ENCODE measurements at regions not wholly inside any gene's neighbourhood (a gene's known extent, or its start where the extent isn't known, plus 50 kb on each side); places are given as distances from the start of the nearest gene placed in this dataset.

DNA sequence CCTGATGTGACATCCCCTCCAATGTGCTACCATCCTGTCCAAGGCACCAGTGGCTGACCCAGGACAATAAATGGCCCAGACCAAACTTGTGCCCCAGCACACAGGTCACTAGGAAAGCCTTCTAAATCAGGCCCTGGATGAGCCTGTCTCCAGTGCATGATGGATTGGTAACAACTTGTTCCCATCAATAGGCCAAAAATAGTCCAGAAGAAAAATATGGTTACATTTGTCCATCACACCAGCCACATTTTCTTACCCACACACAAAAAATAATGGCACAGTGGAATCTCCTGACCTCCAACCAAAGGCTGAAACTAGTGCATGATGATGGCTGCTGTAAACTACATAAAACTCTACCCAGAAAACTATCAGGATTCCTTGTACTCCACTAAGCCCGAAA, 228.4 kb downstream of the SPTSSA start:
- no peak overlapping the region for H3K27ac ChIP-seq (ENCODE audit: low read depth, low read length)
- CTCF ChIA-PET: no interaction called here
- no peak overlapping the region for H3K4me3 ChIP-seq (ENCODE audit: low read length)
- H3K9me3 ChIP-seq (ENCODE audit: low read length): no peaks in the 10 kb centered on the region
- Mint-ChIP-seq H3K27ac (no peak overlapping the region), H3K4me1 (no peaks in the 10 kb centered on the region), H3K36me3 (no peaks in the 10 kb centered on the region), H3K27me3 (peaks cover 2 to 4% of the 10 kb centered on the region in 2 donors), H3K4me3 (no peak overlapping the region), H3K9me3 (peaks cover 0 to 2% (median 0%) of the 10 kb centered on the region in 5 donors)
- H3K27me3 ChIP-seq (ENCODE audit: insufficient read depth, low read length, poor library complexity, severe bottlenecking): no peaks in the 10 kb centered on the region
- H3K4me1 ChIP-seq (ENCODE audit: insufficient read depth, low read length): no peaks in the 10 kb centered on the region
- POLR2A ChIA-PET: no interaction called here
- H3K36me3 ChIP-seq (ENCODE audit: insufficient read depth, low read length): no peaks in the 10 kb centered on the region
- no peak for DNase-seq

DNA sequence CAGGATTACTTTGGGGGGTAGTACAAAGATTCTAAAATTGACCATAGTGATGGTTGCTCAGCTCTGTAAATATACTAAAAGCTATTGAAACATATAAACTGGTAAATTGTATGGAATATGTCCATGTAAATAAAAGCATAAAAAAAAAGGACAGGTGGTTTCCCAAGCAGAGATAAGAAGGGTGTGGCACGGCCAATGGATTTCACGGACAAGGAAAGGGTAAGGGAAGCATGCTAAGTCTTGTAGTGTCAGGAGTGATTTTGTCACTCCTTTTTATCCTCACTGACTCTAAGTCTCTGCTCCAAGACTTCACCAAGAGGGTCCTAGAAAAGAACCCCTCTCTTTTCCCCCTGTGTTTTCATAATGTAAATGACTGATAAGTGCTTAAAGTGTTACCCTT, 229.2 kb downstream of the SPTSSA start:
- no peak overlapping the region for H3K4me3 Mint-ChIP-seq
- ChIA-PET CTCF (no interaction called here), POLR2A (no interaction called here)

GRCh38 chr14:34231626-34232025, 230.4 kb downstream of the SPTSSA start:
- Mint-ChIP-seq H3K27me3 (peaks cover 2 to 3% of the 10 kb centered on the region in 2 donors), H3K4me1 (peaks cover 0 to 6% (median 3%) of the 10 kb centered on the region in 3 donors), H3K4me3 (no peak overlapping the region), H3K27ac (no peak overlapping the region), H3K36me3 (no peaks in the 10 kb centered on the region), H3K9me3 (peaks cover 0 to 2% (median 0%) of the 10 kb centered on the region in 5 donors)
- Histone ChIP-seq H3K36me3 (ENCODE audit: insufficient read depth, low read length) (no peaks in the 10 kb centered on the region), H3K27me3 (ENCODE audit: insufficient read depth, low read length, poor library complexity, severe bottlenecking) (no peaks in the 10 kb centered on the region), H3K27ac (ENCODE audit: low read depth, low read length) (no peak overlapping the region), H3K9me3 (ENCODE audit: low read length) (no peaks in the 10 kb centered on the region), H3K4me1 (ENCODE audit: insufficient read depth, low read length) (no peaks in the 10 kb centered on the region), H3K4me3 (ENCODE audit: low read length) (no peak overlapping the region)
- POLR2A ChIA-PET: no interaction called here
- CTCF ChIA-PET: no interaction called here
- no peak for DNase-seq

More for the DNA sequence above, 229.2 kb downstream of the SPTSSA start:
- Histone ChIP-seq H3K9me3 (ENCODE audit: low read length) (no peaks in the 10 kb centered on the region), H3K36me3 (ENCODE audit: insufficient read depth, low read length) (no peaks in the 10 kb centered on the region), H3K4me1 (ENCODE audit: insufficient read depth, low read length) (no peaks in the 10 kb centered on the region), H3K27ac (ENCODE audit: low read depth, low read length) (no peak overlapping the region), H3K27me3 (ENCODE audit: insufficient read depth, low read length, poor library complexity, severe bottlenecking) (no peaks in the 10 kb centered on the region), H3K4me3 (ENCODE audit: low read length) (no peak overlapping the region)
- Mint-ChIP-seq H3K9me3 (peaks cover 0 to 2% (median 0%) of the 10 kb centered on the region in 5 donors), H3K27me3 (peaks cover 3 to 4% of the 10 kb centered on the region in 2 donors), H3K27ac (no peak overlapping the region), H3K4me1 (peaks cover 0 to 3% (median 2%) of the 10 kb centered on the region in 3 donors), H3K36me3 (no peaks in the 10 kb centered on the region)
- no peak for DNase-seq

DNA sequence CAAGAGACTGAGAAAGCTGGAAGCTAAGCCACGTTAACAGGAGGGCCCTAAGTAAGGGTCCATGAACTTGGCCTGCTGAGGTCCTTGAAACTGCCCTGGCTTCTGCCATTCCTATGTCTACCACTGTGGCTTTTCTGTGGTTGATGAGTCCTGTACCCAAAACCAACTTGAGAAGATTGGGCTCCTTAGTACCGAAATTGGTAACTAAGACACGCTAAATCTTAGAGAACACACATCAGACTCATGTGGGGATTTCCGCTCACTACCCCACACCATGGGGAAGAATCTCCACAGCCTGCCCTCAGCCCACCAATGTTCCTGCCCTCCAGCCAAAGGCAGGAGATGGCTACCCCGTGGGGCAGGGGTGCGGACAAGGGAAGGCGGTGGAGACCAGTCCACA, 232.9 kb downstream of the SPTSSA start:
- Histone ChIP-seq H3K4me3 (ENCODE audit: low read length) (no peak overlapping the region), H3K9me3 (ENCODE audit: low read length) (no peaks in the 10 kb centered on the region), H3K36me3 (ENCODE audit: insufficient read depth, low read length) (no peaks in the 10 kb centered on the region), H3K27me3 (ENCODE audit: insufficient read depth, low read length, poor library complexity, severe bottlenecking) (no peaks in the 10 kb centered on the region), H3K4me1 (ENCODE audit: insufficient read depth, low read length) (no peaks in the 10 kb centered on the region), H3K27ac (ENCODE audit: low read depth, low read length) (no peak overlapping the region)
- Mint-ChIP-seq H3K27me3 (peaks cover 2 to 3% of the 10 kb centered on the region in 2 donors), H3K9me3 (peaks cover 0 to 2% (median 0%) of the 10 kb centered on the region in 5 donors), H3K27ac (no peak overlapping the region), H3K36me3 (no peaks in the 10 kb centered on the region), H3K4me1 (peaks cover 0 to 6% (median 3%) of the 10 kb centered on the region in 3 donors), H3K4me3 (no peak overlapping the region)
- no peak for DNase-seq
- CTCF ChIA-PET: interaction anchor here (1.1 to 1.4 kb wide), 3 partner anchors 389 to 393 kb away, joined by 3 to 6 read pairs (median 5); no protein-coding TSS in a partner anchor
- POLR2A ChIA-PET: no interaction called here

- Histone ChIP-seq H3K27me3 (ENCODE audit: insufficient read depth, low read length, poor library complexity, severe bottlenecking) (no peaks in the 10 kb centered on the region), H3K36me3 (ENCODE audit: insufficient read depth, low read length) (no peaks in the 10 kb centered on the region), H3K9me3 (ENCODE audit: low read length) (no peaks in the 10 kb centered on the region), H3K4me1 (ENCODE audit: insufficient read depth, low read length) (no peaks in the 10 kb centered on the region), H3K4me3 (ENCODE audit: low read length) (no peak overlapping the region), H3K27ac (ENCODE audit: low read depth, low read length) (no peak overlapping the region)
- no peaks in the 10 kb centered on the region for H3K36me3 Mint-ChIP-seq
- no peak overlapping the region for H3K4me3 Mint-ChIP-seq
- peaks cover 0 to 6% (median 3%) of the 10 kb centered on the region in 3 donors for H3K4me1 Mint-ChIP-seq
- POLR2A ChIA-PET: no interaction called here
- H3K27ac Mint-ChIP-seq: no peak overlapping the region
- CTCF ChIA-PET: interaction anchor here (1.1 to 1.4 kb wide), 3 partner anchors 388 to 393 kb away, joined by 3 to 6 read pairs (median 5); no protein-coding TSS in a partner anchor
- peaks cover 2 to 6% of the 10 kb centered on the region in 2 donors for H3K27me3 Mint-ChIP-seq
- DNase-seq: no peak
- peaks cover 0 to 2% (median 0%) of the 10 kb centered on the region in 5 donors for H3K9me3 Mint-ChIP-seq
Measured at GRCh38 chr14:34228650-34228976, 233.4 kb downstream of the SPTSSA start.

DNA sequence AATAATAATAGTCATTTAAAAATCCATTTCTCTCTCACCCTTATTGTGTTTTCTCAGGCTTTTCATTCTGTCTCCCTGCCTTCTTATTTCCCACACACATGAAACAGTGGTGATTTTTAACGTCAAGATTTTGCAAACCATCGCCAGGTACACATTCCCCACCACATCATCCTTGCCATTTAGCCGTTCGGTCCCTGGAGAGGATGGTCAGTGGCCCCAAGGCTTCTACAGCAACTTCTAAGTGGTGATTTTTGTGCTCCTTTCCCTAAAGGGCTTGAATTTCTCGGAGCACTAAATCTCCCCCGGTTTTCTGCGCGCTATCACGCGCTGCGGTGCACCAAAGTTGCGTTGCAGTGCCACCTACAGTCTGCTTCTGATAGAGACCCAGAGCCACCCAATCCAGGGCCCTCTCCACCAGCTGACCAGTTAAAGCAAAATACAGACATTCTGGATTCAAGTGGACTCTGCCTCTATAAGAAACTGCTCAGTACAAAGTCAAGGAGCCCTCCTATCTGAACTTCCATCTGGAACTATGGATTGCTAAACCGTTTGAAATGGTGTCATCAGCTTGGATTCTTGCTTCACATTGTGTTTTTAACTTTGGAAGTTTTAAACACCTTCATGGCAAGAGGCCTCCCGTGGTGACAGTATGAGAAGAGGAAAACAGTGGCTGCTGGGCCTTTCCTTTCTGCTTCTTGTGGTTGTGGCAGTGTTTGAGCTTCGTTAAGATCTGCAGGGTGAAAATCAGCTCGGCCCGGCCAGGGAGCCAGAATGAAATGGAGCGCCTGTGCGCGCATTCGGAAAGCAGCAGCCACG, 234.0 kb downstream of the SPTSSA start:
- H3K27me3 Mint-ChIP-seq: peaks cover 2 to 8% of the 10 kb centered on the region in 2 donors
- DNase-seq: peak in 3 of 5 donors; percentile 6 to 22 (median 12)
- Histone ChIP-seq H3K36me3 (ENCODE audit: insufficient read depth, low read length) (no peaks in the 10 kb centered on the region), H3K27ac (ENCODE audit: low read depth, low read length) (no peak overlapping the region), H3K4me3 (ENCODE audit: low read length) (no peak overlapping the region), H3K4me1 (ENCODE audit: insufficient read depth, low read length) (no peaks in the 10 kb centered on the region), H3K9me3 (ENCODE audit: low read length) (no peaks in the 10 kb centered on the region), H3K27me3 (ENCODE audit: insufficient read depth, low read length, poor library complexity, severe bottlenecking) (no peaks in the 10 kb centered on the region)
- no peaks in the 10 kb centered on the region for H3K36me3 Mint-ChIP-seq
- POLR2A ChIA-PET: no interaction called here
- peak overlapping the region in 1 of 8 donors; percentile 2 for H3K27ac Mint-ChIP-seq
- peaks cover 0 to 6% (median 3%) of the 10 kb centered on the region in 3 donors for H3K4me1 Mint-ChIP-seq
- H3K4me3 Mint-ChIP-seq: no peak overlapping the region
- CTCF ChIA-PET: interaction anchor here (1.1 to 1.4 kb wide), 3 partner anchors 388 to 392 kb away, joined by 3 to 6 read pairs (median 5); no protein-coding TSS in a partner anchor
- H3K9me3 Mint-ChIP-seq: peaks cover 0 to 2% (median 0%) of the 10 kb centered on the region in 5 donors

GRCh38 chr14:34224221-34224620, 237.8 kb downstream of the SPTSSA start:
- no peaks in the 10 kb centered on the region for H3K9me3 ChIP-seq (ENCODE audit: low read length)
- Mint-ChIP-seq H3K4me3 (no peak overlapping the region), H3K4me1 (peaks cover 0 to 13% (median 7%) of the 10 kb centered on the region in 3 donors), H3K36me3 (no peaks in the 10 kb centered on the region), H3K27ac (no peak overlapping the region), H3K9me3 (peaks cover 0 to 2% (median 0%) of the 10 kb centered on the region in 5 donors), H3K27me3 (peaks cover 2 to 8% of the 10 kb centered on the region in 2 donors)
- no peaks in the 10 kb centered on the region for H3K36me3 ChIP-seq (ENCODE audit: insufficient read depth, low read length)
- no peak overlapping the region for H3K4me3 ChIP-seq (ENCODE audit: low read length)
- H3K27ac ChIP-seq (ENCODE audit: low read depth, low read length): no peak overlapping the region
- H3K27me3 ChIP-seq (ENCODE audit: insufficient read depth, low read length, poor library complexity, severe bottlenecking): no peaks in the 10 kb centered on the region
- no peak for DNase-seq
- no peaks in the 10 kb centered on the region for H3K4me1 ChIP-seq (ENCODE audit: insufficient read depth, low read length)
- POLR2A ChIA-PET: no interaction called here
- CTCF ChIA-PET: no interaction called here

GRCh38 chr14:34223373-34224148, 238.5 kb downstream of the SPTSSA start:
- Mint-ChIP-seq H3K4me3 (no peak overlapping the region), H3K4me1 (peaks cover 0 to 13% (median 7%) of the 10 kb centered on the region in 3 donors)

More at GRCh38 chr14:34223373-34224148, 238.5 kb downstream of the SPTSSA start:
- Histone ChIP-seq H3K4me3 (ENCODE audit: low read length) (no peak overlapping the region), H3K9me3 (ENCODE audit: low read length) (no peaks in the 10 kb centered on the region), H3K4me1 (ENCODE audit: insufficient read depth, low read length) (no peaks in the 10 kb centered on the region), H3K27ac (ENCODE audit: low read depth, low read length) (no peak overlapping the region), H3K36me3 (ENCODE audit: insufficient read depth, low read length) (no peaks in the 10 kb centered on the region), H3K27me3 (ENCODE audit: insufficient read depth, low read length, poor library complexity, severe bottlenecking) (no peaks in the 10 kb centered on the region)
- ChIA-PET CTCF (no interaction called here), POLR2A (no interaction called here)
- H3K9me3 Mint-ChIP-seq: peaks cover 0 to 2% (median 0%) of the 10 kb centered on the region in 5 donors
- no peak for DNase-seq
- peaks cover 1 to 8% of the 10 kb centered on the region in 2 donors for H3K27me3 Mint-ChIP-seq
- no peaks in the 10 kb centered on the region for H3K36me3 Mint-ChIP-seq
- no peak overlapping the region for H3K27ac Mint-ChIP-seq

Data from CD8-positive, alpha-beta memory T cell (primary cell).